HPDE6-E6E7 (cell line): ENCODE measurements at regions not wholly inside any gene's neighbourhood (a gene's known extent, or its start where the extent isn't known, plus 50 kb on each side); places are given as distances from the start of the nearest gene placed in this dataset.
A peak's percentile ranks its signal among the peaks of the same experiment; 100 is the strongest.

Source experiments
- DNase-seq: peaks from one replicate; pipeline ENCODE4 v3.0.0; 2011; ENCODE audit warnings: missing footprints; ENCODE audit errors: extremely low spot score

GRCh38 chr9:108720191-108720642, 135.6 kb downstream of the ACTL7B start:
- DNase-seq: no peak

GRCh38 chr9:108710424-108710823, 145.4 kb downstream of the ACTL7B start:
- DNase-seq: no peak

GRCh38 chr9:108709997-108710396, 145.8 kb downstream of the ACTL7B start:
- DNase-seq: no peak

- no peak for DNase-seq
Observed at GRCh38 chr9:108709126-108709525, 146.7 kb downstream of the ACTL7B start.

GRCh38 chr9:108708448-108708847, 147.3 kb downstream of the ACTL7B start:
- DNase-seq: no peak

GRCh38 chr9:108707120-108707519, 148.7 kb downstream of the ACTL7B start:
- no peak for DNase-seq

GRCh38 chr9:108704156-108704852, 151.5 kb downstream of the ACTL7B start:
- DNase-seq: peak; percentile 32

GRCh38 chr9:108703429-108703828, 152.4 kb downstream of the ACTL7B start:
- DNase-seq: no peak

GRCh38 chr9:108702681-108703080, 153.1 kb downstream of the ACTL7B start:
- DNase-seq: no peak

- DNase-seq: no peak
Observed at GRCh38 chr9:108698801-108699200, 157.0 kb downstream of the ACTL7B start.

GRCh38 chr9:108698231-108698630, 157.6 kb downstream of the ACTL7B start:
- DNase-seq: no peak

- DNase-seq: no peak
Observed at GRCh38 chr9:108696156-108696555, 159.6 kb downstream of the ACTL7B start.

GRCh38 chr9:108694170-108694569, 161.6 kb downstream of the ACTL7B start:
- DNase-seq: no peak

- DNase-seq: peak; percentile 97
Observed at GRCh38 chr9:108691614-108692013, 164.2 kb downstream of the ACTL7B start.

GRCh38 chr9:108688676-108689075, 167.1 kb downstream of the ACTL7B start:
- DNase-seq: no peak

GRCh38 chr9:108688051-108688450, 167.7 kb downstream of the ACTL7B start:
- no peak for DNase-seq

- no peak for DNase-seq
Observed at GRCh38 chr9:108687006-108687987, 168.5 kb downstream of the ACTL7B start.

GRCh38 chr9:108684288-108685025, 171.3 kb downstream of the ACTL7B start:
- DNase-seq: no peak

GRCh38 chr9:108683245-108683644, 172.5 kb downstream of the ACTL7B start:
- no peak for DNase-seq

GRCh38 chr9:108681851-108682590, 173.8 kb downstream of the ACTL7B start:
- DNase-seq: no peak

- DNase-seq: no peak
Observed at GRCh38 chr9:108680946-108681345, 174.8 kb downstream of the ACTL7B start.
